Body of pancreas (tissue), 4 donors: ENCODE measurements at regions not wholly inside any gene's neighbourhood (a gene's known extent, or its start where the extent isn't known, plus 50 kb on each side); places are given as distances from the start of the nearest gene placed in this dataset.

ENCODE experiments used
- POLR2A ChIP-seq, 3 donors: fragments of 450-650 bp; IDR thresholded peaks; one replicate each; pipeline ENCODE4 v1.6.1; 2016; ENCODE audit warnings: antibody characterized with exemption in 3 of 3, mild to moderate bottlenecking in 2 of 3
- TF ChIP-seq, protein P1 (sequence below), 7 experiments: fragments of 450-650 bp in 4 of 7; fragments of 200-600 bp in 3 of 7; sonication (generic) in 3 of 7; IDR thresholded peaks; one replicate each; pipeline ENCODE4 v1.5.1; 2016 to 2019; ENCODE audit warnings: antibody characterized with exemption in 7 of 7

DNA sequence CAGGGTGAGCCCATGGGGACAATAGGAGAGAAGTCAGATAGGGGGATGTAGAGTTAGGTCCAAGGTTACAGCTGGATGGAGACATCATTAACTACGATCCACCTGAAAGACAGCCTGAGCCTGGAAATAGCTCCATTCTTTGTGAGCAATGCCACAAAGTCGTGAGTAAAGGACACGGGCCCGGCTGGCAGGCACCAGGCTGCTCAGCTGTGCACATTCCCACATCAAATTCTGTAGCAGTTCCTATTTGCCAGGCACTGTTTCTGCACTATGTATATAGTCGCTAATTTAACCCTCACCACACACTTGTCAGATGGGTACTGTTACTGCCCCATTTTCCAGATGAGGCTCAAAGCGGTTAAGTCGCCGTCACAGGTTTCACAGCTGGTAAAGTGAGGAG is 338.0 kb upstream of the KAZN start:
- no peak for TF ChIP-seq POLR2A (IDR thresholded peaks at IDR 0.05)
- TF ChIP-seq, protein P1, sequence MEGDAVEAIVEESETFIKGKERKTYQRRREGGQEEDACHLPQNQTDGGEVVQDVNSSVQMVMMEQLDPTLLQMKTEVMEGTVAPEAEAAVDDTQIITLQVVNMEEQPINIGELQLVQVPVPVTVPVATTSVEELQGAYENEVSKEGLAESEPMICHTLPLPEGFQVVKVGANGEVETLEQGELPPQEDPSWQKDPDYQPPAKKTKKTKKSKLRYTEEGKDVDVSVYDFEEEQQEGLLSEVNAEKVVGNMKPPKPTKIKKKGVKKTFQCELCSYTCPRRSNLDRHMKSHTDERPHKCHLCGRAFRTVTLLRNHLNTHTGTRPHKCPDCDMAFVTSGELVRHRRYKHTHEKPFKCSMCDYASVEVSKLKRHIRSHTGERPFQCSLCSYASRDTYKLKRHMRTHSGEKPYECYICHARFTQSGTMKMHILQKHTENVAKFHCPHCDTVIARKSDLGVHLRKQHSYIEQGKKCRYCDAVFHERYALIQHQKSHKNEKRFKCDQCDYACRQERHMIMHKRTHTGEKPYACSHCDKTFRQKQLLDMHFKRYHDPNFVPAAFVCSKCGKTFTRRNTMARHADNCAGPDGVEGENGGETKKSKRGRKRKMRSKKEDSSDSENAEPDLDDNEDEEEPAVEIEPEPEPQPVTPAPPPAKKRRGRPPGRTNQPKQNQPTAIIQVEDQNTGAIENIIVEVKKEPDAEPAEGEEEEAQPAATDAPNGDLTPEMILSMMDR (IDR thresholded peaks at IDR 0.05): no peak
